ENCODE measurements at regions not wholly inside any gene's neighbourhood (a gene's known extent, or its start where the extent isn't known, plus 50 kb on each side); places are given as distances from the start of the nearest gene placed in this dataset.

DNA sequence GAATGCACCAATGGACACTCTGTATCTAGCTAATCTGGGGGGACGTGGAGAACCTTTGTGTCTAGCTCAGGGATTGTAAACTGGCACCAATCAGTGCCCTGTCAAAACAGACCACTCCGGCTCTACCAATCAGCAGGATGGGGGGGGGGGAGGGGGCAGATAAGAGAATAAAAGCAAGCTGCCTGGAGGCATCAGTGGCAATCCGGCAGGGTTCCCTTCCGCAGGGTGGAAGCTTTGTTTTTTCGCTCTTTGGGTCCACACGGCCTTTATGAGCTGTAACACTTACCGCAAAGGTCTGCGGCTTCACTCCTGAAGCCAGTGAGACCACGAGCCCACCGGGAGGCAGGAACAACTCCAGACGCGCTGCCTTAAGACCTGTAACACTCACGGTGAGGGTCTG lies 827.1 kb downstream of the PLOD2 start:
- H3K27me3 ChIP-seq = no peaks in the 10 kb centered on the region
- H3K9me3 ChIP-seq = no peaks in the 10 kb centered on the region
- WGBS, 2 donors (ENCODE audit: low coverage in 1 of 2) = 100% methylated on average over 1 of the region's 13 CpGs; no CpG with 5 or more reads in 1 of the 2 donors
- no peaks in the 10 kb centered on the region for H3K36me3 ChIP-seq
- no peaks in the 10 kb centered on the region for H3K4me1 ChIP-seq
- no peak for ATAC-seq
- H3K4me3 ChIP-seq = no peak overlapping the region
- H3K27ac ChIP-seq = no peak overlapping the region
- TF ChIP-seq CTCF (IDR thresholded peaks at IDR 0.05) (no peak), POLR2AphosphoS5 (IDR thresholded peaks at IDR 0.05) (no peak), POLR2A (IDR thresholded peaks at IDR 0.05) (no peak), EP300 (IDR thresholded peaks at IDR 0.05) (no peak)

GRCh38 chr3:145355206-145355605 lies 805.8 kb downstream of the PLOD2 start:
- Histone ChIP-seq H3K36me3 (no peaks in the 10 kb centered on the region), H3K27me3 (no peaks in the 10 kb centered on the region), H3K27ac (no peak overlapping the region), H3K4me3 (no peak overlapping the region), H3K4me1 (no peaks in the 10 kb centered on the region), H3K9me3 (peaks cover 0 to 43% (median 0%) of the 10 kb centered on the region in 3 donors)
- 85 to 95% methylated on average over 3 to 4 of the region's 4 CpGs for WGBS, 2 donors (ENCODE audit: low coverage in 1 of 2)
- TF ChIP-seq POLR2AphosphoS5 (IDR thresholded peaks at IDR 0.05) = no peak
- TF ChIP-seq POLR2A (IDR thresholded peaks at IDR 0.05) = no peak
- TF ChIP-seq CTCF (IDR thresholded peaks at IDR 0.05) = no peak
- TF ChIP-seq EP300 (IDR thresholded peaks at IDR 0.05) = no peak
- no peak for ATAC-seq

DNA sequence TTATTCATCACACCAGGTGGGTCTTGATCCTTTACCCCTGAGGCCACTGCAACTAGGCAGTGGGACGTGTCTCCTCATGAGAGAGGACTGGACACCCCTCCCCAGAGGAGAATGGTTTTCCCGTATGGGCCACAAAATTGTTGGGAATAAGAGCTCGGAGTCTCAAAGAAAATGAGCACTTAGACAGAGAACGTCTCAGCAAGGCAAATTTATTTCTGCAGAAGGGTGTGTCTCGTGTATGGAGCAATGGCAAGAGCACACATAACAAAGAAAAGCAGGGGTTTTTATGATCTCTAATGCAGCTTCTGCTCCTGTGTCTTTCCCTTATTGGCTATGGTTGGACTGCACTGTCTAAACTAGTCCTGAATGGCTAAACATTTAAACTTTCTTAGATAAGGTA lies 803.5 kb downstream of the PLOD2 start:
- 54 to 87% methylated on average over 3 to 5 of the region's 5 CpGs for WGBS, 2 donors (ENCODE audit: low coverage in 1 of 2)
- H3K4me3 ChIP-seq = no peak overlapping the region
- no peaks in the 10 kb centered on the region for H3K36me3 ChIP-seq
- TF ChIP-seq POLR2A (IDR thresholded peaks at IDR 0.05) (no peak), EP300 (IDR thresholded peaks at IDR 0.05) (no peak), POLR2AphosphoS5 (IDR thresholded peaks at IDR 0.05) (no peak), CTCF (IDR thresholded peaks at IDR 0.05) (no peak)
- ATAC-seq = no peak
- H3K27me3 ChIP-seq = no peaks in the 10 kb centered on the region
- H3K9me3 ChIP-seq = peaks cover 0 to 43% (median 0%) of the 10 kb centered on the region in 3 donors
- no peaks in the 10 kb centered on the region for H3K4me1 ChIP-seq
- no peak overlapping the region for H3K27ac ChIP-seq

- H3K27me3 ChIP-seq = no peaks in the 10 kb centered on the region
- no peak for ATAC-seq
- no peaks in the 10 kb centered on the region for H3K4me1 ChIP-seq
- H3K36me3 ChIP-seq = no peaks in the 10 kb centered on the region
- no peak overlapping the region for H3K4me3 ChIP-seq
- H3K27ac ChIP-seq = no peak overlapping the region
- 31 to 70% methylated on average over 1 of the region's 1 CpG for WGBS, 2 donors (ENCODE audit: low coverage in 1 of 2)
- H3K9me3 ChIP-seq = peaks cover 0 to 37% (median 0%) of the 10 kb centered on the region in 3 donors
- TF ChIP-seq POLR2AphosphoS5 (IDR thresholded peaks at IDR 0.05) (no peak), POLR2A (IDR thresholded peaks at IDR 0.05) (no peak), EP300 (IDR thresholded peaks at IDR 0.05) (no peak), CTCF (IDR thresholded peaks at IDR 0.05) (no peak)
Observed at GRCh38 chr3:145359040-145359439, 801.9 kb downstream of the PLOD2 start.

DNA sequence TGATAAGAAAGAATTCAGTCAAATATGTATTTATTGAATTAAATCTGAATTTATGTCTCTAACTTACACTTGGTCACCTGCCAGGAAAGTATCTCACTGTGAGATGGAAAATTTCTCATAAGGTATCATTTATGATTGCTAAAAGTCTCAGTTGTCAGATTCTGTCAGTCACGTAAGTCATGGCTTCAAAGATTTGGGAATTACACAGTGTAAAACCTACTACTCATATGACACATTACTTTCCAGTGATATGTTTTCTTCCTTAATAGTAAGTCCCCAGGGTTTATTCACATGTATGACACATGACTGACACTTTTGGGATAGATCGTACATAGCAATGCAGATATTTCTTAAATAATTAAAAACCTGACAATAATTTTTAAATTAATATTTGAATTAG lies 792.2 kb downstream of the PLOD2 start:
- no peak for ATAC-seq
- Histone ChIP-seq H3K27ac (no peak overlapping the region), H3K27me3 (no peaks in the 10 kb centered on the region), H3K36me3 (no peaks in the 10 kb centered on the region), H3K4me3 (no peak overlapping the region), H3K9me3 (no peaks in the 10 kb centered on the region), H3K4me1 (no peaks in the 10 kb centered on the region)
- no peak for TF ChIP-seq CTCF (IDR thresholded peaks at IDR 0.05)
- TF ChIP-seq EP300 (IDR thresholded peaks at IDR 0.05) = no peak
- TF ChIP-seq POLR2AphosphoS5 (IDR thresholded peaks at IDR 0.05) = no peak
- no peak for TF ChIP-seq POLR2A (IDR thresholded peaks at IDR 0.05)
- 83 to 94% methylated on average over 2 of the region's 2 CpGs for WGBS, 2 donors (ENCODE audit: low coverage in 1 of 2)
